ENCODE measurements at regions not wholly inside any gene's neighbourhood (a gene's known extent, or its start where the extent isn't known, plus 50 kb on each side); places are given as distances from the start of the nearest gene placed in this dataset.
"Not testable (repeated sequence)": the region's sequence is repeated elsewhere in the genome, so short reads cannot be mapped to it uniquely, and the experiment has no call there.

DNA sequence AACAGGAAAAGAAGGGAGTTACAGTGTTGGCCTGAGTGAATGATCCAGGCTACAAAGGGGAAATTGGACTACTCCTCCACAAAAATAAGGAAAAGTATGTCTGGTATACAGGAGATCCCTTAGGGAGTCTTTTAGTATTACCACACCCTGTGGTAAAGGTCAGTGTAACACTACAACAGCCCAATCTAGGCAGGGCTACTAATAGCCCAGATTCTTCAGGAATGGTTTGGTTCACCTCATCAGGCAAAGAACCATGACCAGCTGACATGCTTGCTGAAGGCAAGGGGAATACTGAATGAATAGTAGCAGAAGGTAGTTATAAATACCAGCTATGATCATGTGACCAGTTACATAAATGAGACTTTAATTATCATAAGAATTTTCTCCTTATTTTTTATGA is 372.6 kb upstream of the ATP11B start:
- DNase-seq = no peak

DNA sequence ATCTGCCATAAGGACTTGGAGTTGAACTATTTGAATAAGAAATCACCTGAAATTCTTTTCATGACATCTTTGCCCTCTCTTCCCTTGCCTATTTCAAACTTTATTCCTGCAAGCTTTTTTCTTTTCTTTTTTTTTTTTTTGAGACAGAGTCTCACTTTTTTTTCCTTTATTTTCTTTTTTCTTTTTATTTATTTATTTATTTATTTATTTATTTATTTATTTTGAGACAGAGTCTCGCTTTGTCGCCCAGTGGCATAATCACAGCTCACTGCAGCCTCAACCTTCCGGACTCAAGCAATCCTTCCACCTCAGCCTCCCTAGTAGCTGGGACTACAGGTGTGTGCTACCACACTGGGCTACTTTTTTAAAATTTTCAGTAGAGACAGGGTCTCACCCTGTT is 369.3 kb upstream of the ATP11B start:
- no peak for DNase-seq

DNA sequence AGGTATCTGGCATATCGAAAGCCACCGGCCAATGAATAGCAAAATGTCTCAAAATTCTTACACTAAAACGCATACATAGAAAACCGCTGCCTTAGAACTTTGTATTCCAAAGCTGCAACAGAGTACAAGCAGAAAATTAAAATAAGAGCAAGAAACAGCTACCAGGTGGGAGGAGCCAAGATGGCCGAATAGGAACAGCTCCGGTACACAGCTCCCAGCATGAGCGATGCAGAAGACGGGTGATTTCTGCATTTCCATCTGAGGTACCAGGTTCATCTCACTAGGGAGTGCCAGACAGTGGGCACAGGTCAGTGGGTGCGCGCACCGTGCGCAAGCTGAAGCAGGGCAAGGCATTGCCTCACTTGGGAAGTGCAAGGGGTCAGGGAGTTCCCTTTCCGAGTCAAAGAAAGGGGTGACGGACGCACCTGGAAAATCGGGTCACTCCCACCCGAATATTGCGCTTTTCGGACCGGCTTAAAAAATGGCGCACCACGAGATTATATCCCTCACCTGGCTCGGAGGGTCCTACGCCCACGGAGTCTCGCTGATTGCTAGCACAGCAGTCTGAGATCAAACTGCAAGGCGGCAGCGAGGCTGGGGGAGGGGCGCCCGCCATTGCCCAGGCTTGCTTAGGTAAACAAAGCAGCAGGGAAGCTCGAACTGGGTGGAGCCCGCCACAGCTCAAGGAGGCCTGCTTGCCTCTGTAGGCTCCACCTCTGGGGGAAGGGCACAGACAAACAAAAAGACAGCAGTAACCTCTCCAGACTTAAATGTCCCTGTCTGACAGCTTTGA is 367.2 kb upstream of the ATP11B start:
- DNase-seq = not testable (repeated sequence)

DNA sequence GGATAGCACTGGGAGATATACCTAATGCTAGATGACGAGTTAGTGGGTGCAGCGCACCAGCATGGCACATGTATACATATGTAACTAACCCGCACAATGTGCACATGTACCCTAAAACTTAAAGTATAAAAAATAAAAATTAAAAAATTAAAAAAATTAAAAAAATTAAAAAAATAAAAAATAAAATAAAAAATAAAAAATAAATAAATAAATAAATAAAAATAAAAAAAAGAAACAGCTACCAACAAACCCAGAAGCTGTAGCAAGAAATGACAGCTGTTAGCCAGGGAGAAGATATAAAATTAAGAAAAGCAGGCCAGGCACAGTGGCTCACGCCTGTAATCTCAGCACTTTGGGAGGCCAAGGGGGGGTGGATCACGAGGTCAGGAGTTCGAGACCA is 361.3 kb upstream of the ATP11B start:
- not testable (repeated sequence) for DNase-seq

DNA sequence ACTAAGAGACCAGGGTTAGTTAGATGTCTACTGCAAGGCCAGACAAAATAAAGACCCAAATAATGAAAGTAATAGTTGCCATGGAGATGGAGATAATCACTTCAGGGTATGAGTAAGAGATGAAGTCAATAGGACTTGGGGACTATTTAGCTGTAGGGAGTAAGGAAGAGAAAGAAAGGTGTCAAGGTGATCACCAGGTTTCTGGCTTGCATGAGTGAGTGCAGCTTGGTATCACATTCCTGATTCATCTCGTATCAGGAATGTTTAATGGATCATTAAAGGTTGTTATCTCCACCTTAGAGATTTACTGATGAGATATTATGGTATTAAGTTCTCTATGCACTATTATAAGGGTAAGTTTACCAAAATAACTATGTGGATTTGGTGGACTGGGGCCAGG is 357.4 kb upstream of the ATP11B start:
- no peak for DNase-seq

DNA sequence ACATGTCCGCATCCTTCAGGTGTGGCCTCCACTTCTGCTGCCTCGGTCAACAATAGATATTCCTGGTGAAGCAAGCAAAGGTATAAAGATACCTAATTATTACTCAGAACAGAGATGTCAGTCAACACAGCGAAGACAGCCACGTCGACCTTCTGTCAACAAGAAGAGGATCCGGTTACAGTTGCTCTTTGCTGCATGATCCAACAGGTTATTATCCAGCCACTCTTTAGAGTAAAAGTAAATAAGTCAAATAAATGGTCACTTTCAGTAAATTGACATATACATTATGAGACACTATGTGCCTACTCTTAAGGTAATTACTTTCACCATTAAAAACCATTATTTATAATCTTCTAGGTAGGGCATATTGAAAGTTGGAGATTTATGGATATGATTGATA is 356.8 kb upstream of the ATP11B start:
- peak; percentile 99 for DNase-seq

DNA sequence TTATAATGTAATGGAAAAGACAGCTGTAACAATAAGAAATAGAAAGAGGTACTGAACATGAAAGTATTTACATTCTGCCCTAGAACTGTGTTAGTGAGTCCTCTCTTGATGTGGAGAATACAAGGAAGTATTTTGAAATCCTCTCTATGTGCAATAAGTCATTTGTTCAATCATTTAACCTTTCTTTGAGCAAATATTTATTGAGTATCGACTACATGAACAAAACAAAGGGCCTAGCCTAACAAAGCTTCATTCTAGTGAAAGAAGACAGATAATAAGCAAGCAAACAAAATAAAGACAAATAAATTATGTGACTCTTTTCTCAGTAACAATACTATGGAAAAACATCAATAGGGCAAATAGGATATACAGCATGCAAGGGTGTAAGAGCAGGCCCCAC is 354.9 kb upstream of the ATP11B start:
- DNase-seq = no peak

DNA sequence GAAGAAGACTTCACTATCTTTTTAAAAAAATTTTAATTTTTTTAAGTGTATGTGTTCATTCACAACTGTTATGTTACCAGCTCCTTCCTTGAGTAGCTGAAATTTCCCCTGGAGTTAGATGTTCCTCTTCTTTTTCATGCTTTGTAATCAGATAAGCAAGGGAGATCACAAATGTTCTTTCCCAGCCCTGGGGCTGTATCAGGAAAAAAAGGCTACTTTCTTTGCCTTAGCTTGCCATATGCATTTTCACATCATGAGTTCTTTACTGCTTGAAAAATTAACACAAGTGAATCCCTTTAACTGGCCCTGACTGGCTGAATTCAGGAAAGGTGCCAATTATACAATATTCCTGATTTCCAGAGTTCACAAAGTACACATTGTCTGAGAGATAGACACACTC is 353.2 kb upstream of the ATP11B start:
- no peak for DNase-seq

DNA sequence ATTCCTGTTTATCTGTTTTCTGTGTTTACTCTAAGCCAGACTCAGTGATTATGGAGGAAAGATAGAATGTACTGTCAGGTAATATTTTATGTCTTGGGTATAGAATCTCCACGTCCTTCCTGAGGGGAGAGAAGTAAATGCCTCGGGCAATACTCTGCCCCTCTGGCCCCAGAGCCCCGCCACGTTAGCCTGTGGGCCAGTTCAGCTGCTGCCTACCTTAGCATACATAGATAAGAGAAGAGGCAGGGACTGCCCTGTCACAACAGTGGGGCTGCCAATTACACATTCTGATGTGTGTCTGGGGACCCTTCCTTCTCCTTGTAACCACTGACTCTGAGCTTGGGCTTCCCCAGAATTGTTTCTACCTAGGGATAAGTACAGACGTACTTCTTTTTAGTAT is 347.7 kb upstream of the ATP11B start:
- DNase-seq = no peak

DNA sequence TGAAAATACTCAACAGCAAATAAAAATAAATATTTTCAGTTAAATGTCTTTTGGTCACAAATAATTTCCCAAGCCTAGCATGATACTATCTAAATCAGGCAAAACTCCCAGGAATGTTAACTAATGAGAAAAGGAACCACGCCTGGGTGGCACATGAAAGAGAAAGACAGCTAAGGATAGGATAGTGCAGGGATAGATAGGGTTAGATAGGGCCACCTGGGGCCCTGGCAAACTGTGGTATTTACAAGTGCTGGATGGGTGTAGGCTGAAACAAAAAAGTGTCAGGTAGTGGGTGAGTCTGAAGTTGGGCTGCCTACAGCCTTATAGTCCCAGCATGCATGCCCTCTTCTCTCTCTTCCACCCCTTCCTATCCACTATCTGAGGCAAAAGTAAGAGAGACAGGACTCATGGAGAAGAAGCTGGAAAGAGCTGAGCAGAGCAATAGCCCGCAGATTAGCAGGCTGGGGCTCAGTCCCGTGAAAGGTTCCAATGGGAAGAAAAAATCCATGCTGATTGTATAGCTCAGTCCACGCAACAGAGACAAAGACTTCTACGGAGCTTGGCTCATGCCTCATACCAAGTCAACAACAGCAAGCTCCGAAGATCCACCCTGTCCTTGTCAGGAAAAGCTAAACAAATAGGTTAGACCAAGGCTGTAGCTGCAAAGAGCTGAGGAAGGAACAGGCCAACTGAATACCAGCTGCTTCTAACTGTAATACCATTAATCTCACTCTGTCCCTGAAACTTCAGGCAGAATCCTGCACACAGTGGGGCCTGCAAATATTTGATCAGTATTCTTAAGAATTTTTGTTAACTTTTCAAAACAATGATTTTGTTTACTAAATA is 342.1 kb upstream of the ATP11B start:
- no peak for DNase-seq

DNA sequence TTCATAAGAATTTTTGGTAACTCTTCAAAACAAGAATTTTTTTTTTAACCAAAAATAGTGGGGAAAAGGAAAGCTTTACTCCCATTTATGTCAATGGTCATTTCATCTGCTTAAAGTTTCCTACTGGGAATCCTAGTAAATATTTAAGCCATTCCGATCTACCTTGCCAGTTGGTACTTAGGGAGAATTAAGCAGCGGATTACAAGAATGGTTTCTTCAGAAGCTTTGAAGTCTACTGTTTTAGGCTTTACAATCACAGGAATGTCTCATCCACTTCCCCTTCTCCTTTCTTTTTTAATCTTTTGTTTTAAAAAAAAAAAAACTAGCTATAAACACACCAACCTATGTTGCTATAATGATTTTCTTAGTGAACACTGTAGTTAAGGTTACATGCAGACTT is 341.4 kb upstream of the ATP11B start:
- no peak for DNase-seq

DNA sequence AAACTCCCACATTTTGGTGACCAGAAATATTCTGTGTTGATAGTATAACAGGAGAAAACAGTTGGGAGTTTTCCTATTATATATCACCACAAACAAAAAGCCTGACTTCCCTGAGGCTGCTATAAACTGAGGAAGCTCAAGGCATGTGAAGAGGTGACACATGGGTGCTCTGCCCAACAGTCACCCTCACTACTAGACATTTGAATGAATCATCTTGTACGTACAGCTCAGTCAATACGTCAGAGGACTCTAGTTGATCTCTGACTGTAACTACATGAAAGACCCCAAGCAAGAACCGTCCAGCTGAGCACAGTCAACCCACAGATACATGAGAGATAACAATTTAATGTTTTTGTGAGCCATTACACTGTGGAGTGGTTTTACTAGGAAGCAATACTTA is 338.3 kb upstream of the ATP11B start:
- no peak for DNase-seq

DNA sequence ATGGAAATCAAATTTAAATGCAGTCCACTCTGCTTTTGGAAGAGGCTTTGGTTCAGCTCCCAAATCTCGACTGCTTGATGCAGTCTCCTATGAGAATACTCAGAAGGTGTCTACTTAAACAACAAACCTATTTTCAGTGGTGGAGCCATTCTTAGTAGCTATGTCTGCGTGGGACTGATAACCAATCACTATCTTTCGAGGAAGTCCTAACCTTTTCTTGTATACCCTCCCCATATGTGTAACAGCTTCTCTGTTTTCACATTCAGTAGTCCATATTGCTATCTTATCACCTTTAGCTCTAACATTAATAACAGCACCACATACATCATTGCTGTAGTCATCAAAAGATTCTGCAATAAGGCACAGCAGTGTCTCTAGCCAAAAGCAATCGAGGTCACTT is 333.0 kb upstream of the ATP11B start:
- no peak for DNase-seq

DNA sequence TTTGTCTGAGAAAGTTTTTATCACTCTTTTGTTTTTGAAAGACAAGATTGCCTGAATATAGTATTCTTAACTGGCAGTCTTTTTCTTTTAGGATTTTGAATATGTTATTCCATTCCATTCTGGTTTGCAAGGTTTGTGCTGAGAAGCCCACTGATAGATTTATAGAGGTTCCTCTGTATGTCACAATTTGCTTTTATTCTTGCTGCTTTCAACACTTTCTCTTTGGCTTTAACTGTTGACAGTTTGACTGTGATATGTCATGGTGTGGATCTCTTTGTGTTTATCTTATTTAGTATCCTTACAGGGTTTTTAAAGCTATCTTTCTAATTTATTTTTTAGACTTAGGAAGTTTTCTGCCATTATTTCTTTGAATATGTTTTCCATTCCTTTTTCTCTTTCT is 331.2 kb upstream of the ATP11B start:
- no peak for DNase-seq

DNA sequence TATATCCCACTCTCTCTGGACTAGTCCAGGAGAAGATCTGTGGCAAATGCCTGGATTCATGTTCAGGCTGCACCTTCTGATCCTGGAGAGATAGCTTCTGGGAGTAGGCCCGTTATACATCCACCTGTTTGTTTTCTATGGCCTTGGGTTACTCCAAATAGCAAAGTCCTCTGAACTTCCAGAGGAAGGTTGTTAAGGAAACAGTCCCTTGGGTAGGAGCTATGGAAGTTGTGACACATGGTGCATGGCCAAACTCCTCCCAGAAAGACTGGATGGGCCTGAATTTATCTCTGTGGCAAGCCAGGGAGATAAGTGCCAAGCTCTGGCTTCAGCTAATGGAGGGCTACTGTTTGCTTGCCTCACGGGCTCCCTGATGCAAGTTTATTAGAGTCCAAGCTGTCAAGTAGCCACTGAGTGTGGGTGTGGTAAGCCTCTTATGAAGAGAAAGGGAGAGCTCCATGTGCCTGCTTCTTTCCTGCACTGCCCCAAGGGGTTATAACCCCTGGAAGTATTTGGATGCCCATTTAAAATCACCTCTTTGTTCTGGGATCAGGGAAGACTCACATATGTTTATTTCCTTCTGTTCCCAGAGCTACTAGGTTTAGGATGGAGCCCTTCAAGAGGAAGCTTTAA is 328.7 kb upstream of the ATP11B start:
- DNase-seq = no peak

DNA sequence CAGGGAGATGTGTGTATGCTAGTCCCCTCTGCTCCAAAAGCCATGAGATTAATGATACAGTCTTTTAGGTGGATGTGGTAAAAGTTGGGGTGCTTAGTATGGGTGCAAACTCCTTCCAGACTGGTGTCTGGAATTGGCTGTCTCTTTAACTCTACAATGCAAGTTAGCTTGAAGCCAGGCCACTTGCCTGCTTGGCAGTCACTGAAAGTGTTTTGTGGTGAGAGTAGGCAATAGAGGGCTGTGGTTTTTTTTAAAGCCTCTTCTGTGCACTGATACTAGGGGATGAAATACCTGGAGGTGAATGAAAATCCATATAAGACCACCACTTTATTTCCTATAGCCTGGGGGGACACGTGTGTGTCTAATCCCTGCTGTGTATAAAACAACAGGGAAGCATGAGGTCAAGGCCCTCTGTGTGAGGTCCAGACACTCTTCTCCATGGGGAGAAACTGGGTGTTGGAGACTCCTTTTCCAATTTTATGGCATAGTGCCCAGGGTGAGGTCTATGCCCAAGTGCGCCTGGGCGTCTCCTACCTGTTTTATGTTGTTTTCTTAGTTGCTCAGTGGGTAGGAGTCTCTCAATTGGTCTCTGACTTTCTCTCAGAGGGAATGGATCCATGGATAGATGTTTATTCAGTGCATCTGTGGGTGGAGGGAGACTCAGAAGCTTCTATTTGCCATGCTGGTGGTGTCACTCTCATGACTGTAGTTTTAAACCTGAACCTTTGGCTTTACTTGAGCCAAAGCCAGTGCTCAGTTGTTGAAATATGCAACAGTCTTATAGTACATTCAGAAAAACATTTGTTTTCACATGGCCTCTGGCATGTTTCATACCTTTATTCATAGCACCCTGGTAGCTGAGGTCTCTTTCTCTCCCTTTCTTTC is 327.8 kb upstream of the ATP11B start:
- DNase-seq = no peak

DNA sequence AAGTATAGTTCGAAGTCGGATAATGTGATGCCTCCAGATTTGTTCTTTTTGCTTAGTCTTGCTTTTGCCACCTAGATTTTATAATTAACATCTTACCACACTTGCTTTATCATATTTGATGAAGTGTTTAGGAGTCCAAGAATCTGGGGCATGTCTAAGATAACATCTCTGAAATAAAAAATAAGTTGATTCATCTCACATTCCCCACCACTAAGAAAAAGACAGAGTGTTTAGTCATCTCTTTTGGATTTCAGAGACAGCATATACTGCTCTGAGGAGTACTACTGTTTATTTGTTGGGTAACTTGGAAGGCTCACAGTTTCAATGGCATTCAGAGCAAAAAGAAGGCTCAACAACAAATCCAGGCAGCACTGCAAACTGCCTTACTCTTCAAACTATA is 324.2 kb upstream of the ATP11B start:
- DNase-seq = no peak

DNA sequence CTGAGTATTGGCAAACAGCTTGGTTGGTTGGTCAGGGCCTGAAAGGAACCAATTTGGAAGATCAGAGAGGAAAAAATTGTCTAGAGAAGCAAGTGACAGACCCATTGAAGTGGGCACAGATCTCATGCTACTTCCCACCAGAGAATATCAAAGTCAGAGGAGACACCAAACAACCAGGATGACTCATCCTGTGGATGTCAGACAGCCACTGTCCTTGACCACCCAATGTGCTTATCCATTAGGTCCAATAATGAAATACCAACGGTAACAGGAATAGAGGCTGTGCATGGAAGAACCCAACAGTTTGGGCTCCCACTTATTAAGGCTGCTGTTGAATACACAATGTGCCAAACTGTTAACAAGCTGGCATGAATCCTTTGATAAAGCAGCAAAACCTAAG is 323.1 kb upstream of the ATP11B start:
- DNase-seq = no peak

DNA sequence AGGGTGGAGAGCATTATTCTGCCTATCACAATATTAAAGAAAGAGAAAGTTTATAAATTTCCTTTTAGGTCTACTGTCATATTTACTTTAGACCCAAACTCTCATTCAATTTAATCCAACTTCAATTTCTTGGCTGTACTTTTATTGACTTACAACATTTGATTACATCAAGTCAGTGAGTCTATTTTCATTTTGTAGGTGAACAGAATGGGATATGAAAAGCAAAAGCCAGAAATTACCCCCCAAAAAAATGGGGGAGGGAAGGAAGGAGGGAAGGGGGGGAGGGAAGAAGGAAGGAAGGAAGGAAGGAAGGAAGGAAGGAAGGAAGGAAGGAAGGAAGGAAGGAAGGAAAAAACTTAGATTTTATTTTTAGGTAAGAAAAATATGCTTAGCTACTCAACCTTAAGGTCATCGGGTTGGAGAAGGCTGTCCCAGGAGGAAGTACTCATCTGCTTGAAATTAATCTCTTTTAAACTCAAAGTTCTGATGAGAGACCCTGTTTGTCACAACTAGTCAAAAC is 320.1 kb upstream of the ATP11B start:
- DNase-seq = no peak

DNA sequence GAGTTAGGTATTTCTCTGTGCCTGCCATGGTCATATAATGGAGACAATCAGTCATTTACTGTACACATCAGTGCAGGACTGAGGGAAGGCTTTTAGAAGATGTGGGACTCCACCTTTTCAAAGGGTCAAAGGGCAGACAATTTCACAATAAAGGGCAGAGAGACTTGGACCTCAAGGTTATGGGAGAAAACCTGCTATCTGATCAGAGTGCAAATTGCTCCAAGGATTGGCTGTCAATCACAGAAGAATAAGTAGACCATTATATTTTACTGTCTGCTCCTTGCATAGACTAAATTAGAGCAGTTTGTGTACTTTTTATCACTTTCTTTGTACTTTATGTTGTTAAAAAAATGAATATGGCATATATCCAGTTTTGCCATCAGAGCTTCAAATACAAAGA is 314.9 kb upstream of the ATP11B start:
- no peak for DNase-seq

DNA sequence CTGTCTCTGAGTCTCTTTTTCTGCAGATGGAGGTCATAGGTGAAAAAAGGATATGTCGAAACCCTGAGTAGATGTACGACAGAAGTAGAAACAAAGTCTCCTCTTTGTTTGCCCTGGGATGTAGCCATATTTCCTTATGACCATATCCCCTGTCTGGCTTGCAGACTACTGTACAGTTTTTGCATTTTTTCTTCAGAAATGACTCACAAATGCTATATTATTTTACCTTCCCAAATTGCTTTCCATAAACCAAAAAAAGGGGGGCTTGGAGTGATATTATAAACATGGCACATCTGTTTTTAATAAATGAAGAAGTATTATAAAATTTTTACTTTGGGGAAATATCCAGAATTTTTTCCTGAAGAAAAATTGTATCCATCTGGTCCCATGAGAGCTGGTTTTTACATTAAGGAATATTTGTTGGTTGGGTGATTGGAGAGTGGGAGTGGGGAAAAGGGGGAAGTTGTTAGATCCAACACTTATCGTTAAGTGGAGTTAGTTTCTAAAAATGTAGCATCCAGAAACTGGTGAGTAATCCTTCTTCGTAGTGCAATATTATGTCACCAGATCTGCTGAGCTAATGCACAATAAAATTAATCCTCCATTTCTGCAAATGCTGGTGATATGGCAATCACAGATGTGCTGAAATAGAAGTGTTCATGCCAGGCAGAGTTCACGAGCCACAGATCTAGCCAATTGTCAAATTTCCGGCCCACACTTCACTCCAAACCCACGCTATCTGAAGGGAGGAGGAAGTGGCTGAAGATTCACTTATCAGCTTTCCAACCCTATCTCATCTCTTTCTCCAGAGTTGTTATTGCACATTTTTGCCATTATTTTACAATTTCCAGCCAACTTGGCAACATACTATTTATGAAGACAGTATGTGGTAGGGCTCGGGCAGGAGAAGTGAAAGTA is 313.6 kb upstream of the ATP11B start:
- no peak for DNase-seq

DNA sequence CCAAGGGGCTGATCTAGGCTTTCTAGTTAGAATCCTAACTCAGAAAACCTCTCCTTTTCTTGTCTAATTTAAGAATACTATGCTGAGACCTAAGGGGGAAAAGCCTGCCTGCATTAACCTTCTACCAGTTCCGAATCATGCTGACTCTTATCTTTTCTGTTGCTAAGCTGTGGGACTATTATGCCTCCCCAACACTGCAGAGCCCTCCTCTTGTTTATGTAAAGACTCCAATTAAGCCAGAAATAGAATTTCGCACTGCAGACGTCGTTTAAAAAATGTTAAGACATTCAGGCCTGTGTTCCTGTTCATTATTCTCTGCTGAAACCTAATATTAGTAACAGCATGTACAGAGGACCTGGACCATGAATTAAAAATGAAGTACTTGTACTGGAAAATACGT is 310.6 kb upstream of the ATP11B start:
- peak; percentile 34 for DNase-seq

All from NCI-H1105 treated with DMSO at 0.1 percent for 48 hours (cell line).